Breast epithelium (tissue), 3 donors: ENCODE measurements at regions not wholly inside any gene's neighbourhood (a gene's known extent, or its start where the extent isn't known, plus 50 kb on each side); places are given as distances from the start of the nearest gene placed in this dataset.

ENCODE experiments used
- POLR2A ChIP-seq: fragments of 450-650 bp; IDR thresholded peaks from one replicate; pipeline ENCODE4 v1.6.1; 2016; ENCODE audit warnings: antibody characterized with exemption, mild to moderate bottlenecking, moderate library complexity
- POLR2AphosphoS5 ChIP-seq, 3 donors: sonication (generic); formaldehyde crosslinking; IDR thresholded peaks; one replicate each; pipeline ENCODE4 v1.6.1; 2017; ENCODE audit warnings: antibody characterized with exemption in 3 of 3
- TF ChIP-seq, protein P1 (sequence below), 3 donors: fragments of 450-650 bp; IDR thresholded peaks; one replicate each; pipeline ENCODE4 v1.5.1; 2016 to 2017; ENCODE audit warnings: antibody characterized with exemption in 3 of 3, mild to moderate bottlenecking in 3 of 3, moderate library complexity in 3 of 3

DNA sequence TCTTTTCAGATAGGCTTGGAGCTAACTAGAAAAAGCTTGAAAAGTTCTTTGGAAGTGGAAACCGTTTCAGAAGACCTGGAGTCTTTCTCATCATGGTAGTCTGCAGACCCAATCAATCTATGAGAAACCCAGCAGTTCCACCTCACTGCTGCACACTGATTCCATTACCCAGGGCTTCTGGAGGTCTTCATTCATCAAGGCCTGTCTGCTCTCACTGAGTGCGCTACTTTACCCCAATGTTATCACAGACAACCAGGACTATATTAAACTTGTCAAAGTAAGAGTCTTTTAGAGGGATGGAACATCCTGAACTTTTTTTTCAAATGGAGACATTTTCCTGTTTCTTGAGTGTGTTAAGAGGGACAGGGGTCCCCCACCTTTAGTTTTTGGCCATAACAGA is 93.1 kb downstream of the BOD1 start:
- TF ChIP-seq, protein P1, sequence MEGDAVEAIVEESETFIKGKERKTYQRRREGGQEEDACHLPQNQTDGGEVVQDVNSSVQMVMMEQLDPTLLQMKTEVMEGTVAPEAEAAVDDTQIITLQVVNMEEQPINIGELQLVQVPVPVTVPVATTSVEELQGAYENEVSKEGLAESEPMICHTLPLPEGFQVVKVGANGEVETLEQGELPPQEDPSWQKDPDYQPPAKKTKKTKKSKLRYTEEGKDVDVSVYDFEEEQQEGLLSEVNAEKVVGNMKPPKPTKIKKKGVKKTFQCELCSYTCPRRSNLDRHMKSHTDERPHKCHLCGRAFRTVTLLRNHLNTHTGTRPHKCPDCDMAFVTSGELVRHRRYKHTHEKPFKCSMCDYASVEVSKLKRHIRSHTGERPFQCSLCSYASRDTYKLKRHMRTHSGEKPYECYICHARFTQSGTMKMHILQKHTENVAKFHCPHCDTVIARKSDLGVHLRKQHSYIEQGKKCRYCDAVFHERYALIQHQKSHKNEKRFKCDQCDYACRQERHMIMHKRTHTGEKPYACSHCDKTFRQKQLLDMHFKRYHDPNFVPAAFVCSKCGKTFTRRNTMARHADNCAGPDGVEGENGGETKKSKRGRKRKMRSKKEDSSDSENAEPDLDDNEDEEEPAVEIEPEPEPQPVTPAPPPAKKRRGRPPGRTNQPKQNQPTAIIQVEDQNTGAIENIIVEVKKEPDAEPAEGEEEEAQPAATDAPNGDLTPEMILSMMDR (IDR thresholded peaks at IDR 0.05), result no peak
- TF ChIP-seq POLR2A (no peak), POLR2AphosphoS5 (IDR thresholded peaks at IDR 0.05) (no peak)
